ENCODE measurements at regions not wholly inside any gene's neighbourhood (a gene's known extent, or its start where the extent isn't known, plus 50 kb on each side); places are given as distances from the start of the nearest gene placed in this dataset.
"Not testable (repeated sequence)": the region's sequence is repeated elsewhere in the genome, so short reads cannot be mapped to it uniquely, and the experiment has no call there.

- not testable (repeated sequence) for DNase-seq (ENCODE audit: low read depth, low spot score)
Observed at GRCh38 chr3:162708942-162709706, 1212.5 kb downstream of the OTOL1 start.

GRCh38 chr3:162710332-162711112 is 1213.9 kb downstream of the OTOL1 start:
- DNase-seq (ENCODE audit: low read depth, low spot score), result no peak

- DNase-seq (ENCODE audit: low read depth, low spot score), result not testable (repeated sequence)
Observed at GRCh38 chr3:162717074-162717473, 1220.5 kb downstream of the OTOL1 start.

- DNase-seq (ENCODE audit: low read depth, low spot score), result no peak
Observed at GRCh38 chr3:162718697-162719096, 1222.1 kb downstream of the OTOL1 start.

- DNase-seq (ENCODE audit: low read depth, low spot score), result no peak
Observed at GRCh38 chr3:162719684-162720341, 1223.2 kb downstream of the OTOL1 start.

- no peak for DNase-seq (ENCODE audit: low read depth, low spot score)
Observed at GRCh38 chr3:162721736-162722135, 1225.1 kb downstream of the OTOL1 start.

- no peak for DNase-seq (ENCODE audit: low read depth, low spot score)
Observed at GRCh38 chr3:162722337-162722736, 1225.7 kb downstream of the OTOL1 start.

GRCh38 chr3:162722796-162723195 is 1226.2 kb downstream of the OTOL1 start:
- not testable (repeated sequence) for DNase-seq (ENCODE audit: low read depth, low spot score)

GRCh38 chr3:162729686-162730085 is 1233.1 kb downstream of the OTOL1 start:
- DNase-seq (ENCODE audit: low read depth, low spot score), result no peak

GRCh38 chr3:162731961-162732360 is 1235.4 kb downstream of the OTOL1 start:
- DNase-seq (ENCODE audit: low read depth, low spot score), result not testable (repeated sequence)

GRCh38 chr3:162738784-162739183 is 1242.2 kb downstream of the OTOL1 start:
- no peak for DNase-seq (ENCODE audit: low read depth, low spot score)

- DNase-seq (ENCODE audit: low read depth, low spot score), result no peak
Observed at GRCh38 chr3:162740941-162741596, 1244.5 kb downstream of the OTOL1 start.

GRCh38 chr3:162742159-162742717 is 1245.6 kb downstream of the OTOL1 start:
- no peak for DNase-seq (ENCODE audit: low read depth, low spot score)

GRCh38 chr3:162743091-162743490 is 1246.5 kb downstream of the OTOL1 start:
- DNase-seq (ENCODE audit: low read depth, low spot score), result no peak

GRCh38 chr3:162760789-162761188 is 1264.2 kb downstream of the OTOL1 start:
- no peak for DNase-seq (ENCODE audit: low read depth, low spot score)

- DNase-seq (ENCODE audit: low read depth, low spot score), result no peak
Observed at GRCh38 chr3:162764051-162764807, 1267.6 kb downstream of the OTOL1 start.

- DNase-seq (ENCODE audit: low read depth, low spot score), result no peak
Observed at GRCh38 chr3:162764808-162765071, 1268.1 kb downstream of the OTOL1 start.

GRCh38 chr3:162765524-162765923 is 1268.9 kb downstream of the OTOL1 start:
- no peak for DNase-seq (ENCODE audit: low read depth, low spot score)

- DNase-seq (ENCODE audit: low read depth, low spot score), result no peak
Observed at GRCh38 chr3:162769564-162769963, 1273.0 kb downstream of the OTOL1 start.

GRCh38 chr3:162770551-162770950 is 1273.9 kb downstream of the OTOL1 start:
- DNase-seq (ENCODE audit: low read depth, low spot score), result no peak

- no peak for DNase-seq (ENCODE audit: low read depth, low spot score)
Observed at GRCh38 chr3:162774613-162775100, 1278.0 kb downstream of the OTOL1 start.
